Ectodermal cell (in vitro differentiated cells): ENCODE measurements at regions not wholly inside any gene's neighbourhood (a gene's known extent, or its start where the extent isn't known, plus 50 kb on each side); places are given as distances from the start of the nearest gene placed in this dataset.

Experiments
- H3K27ac ChIP-seq: 2 replicates; pipeline ENCODE4 v1.7.0; 2013; ENCODE audit warnings: mild to moderate bottlenecking, low read depth, low read length; ENCODE audit not compliant: insufficient read depth, poor library complexity, severe bottlenecking
- H3K27me3 ChIP-seq: 2 replicates; pipeline ENCODE4 v1.7.0; 2013; ENCODE audit warnings: mild to moderate bottlenecking, low read length; ENCODE audit not compliant: insufficient read depth, control insufficient read depth, poor library complexity, severe bottlenecking
- H3K36me3 ChIP-seq: one replicate; pipeline ENCODE4 v1.7.0; 2013; ENCODE audit warnings: low read length; ENCODE audit not compliant: control insufficient read depth, insufficient read depth
- H3K4me1 ChIP-seq: one replicate; pipeline ENCODE4 v1.7.0; 2013; ENCODE audit warnings: low read length; ENCODE audit not compliant: control insufficient read depth, insufficient read depth
- H3K4me3 ChIP-seq: 2 replicates; pipeline ENCODE4 v1.7.0; 2013; ENCODE audit warnings: low read depth, low read length, control low read depth; ENCODE audit not compliant: insufficient read depth
- H3K9me3 ChIP-seq: 2 replicates; pipeline ENCODE4 v1.7.0; 2013; ENCODE audit warnings: mild to moderate bottlenecking, low read length, moderate library complexity; ENCODE audit not compliant: control insufficient read depth
- WGBS, 2 experiments: methylation state at CpG; one replicate each; pipeline ENCODE4 v1.1.7; 2013; ENCODE audit warnings: missing lambda C conversion rate in 2 of 2; 5-methylcytosine and 5-hydroxymethylcytosine counted together

GRCh38 chr3:113051787-113052186 is 61.0 kb downstream of the GTPBP8 start:
- no peaks in the 10 kb centered on the region for H3K9me3 ChIP-seq
- no peaks in the 10 kb centered on the region for H3K27me3 ChIP-seq
- WGBS, 2 experiments, result 80 to 82% methylated on average over 3 of the region's 3 CpGs
- H3K4me1 ChIP-seq, result no peaks in the 10 kb centered on the region
- no peaks in the 10 kb centered on the region for H3K36me3 ChIP-seq
- H3K4me3 ChIP-seq, result no peak overlapping the region
- no peak overlapping the region for H3K27ac ChIP-seq

DNA sequence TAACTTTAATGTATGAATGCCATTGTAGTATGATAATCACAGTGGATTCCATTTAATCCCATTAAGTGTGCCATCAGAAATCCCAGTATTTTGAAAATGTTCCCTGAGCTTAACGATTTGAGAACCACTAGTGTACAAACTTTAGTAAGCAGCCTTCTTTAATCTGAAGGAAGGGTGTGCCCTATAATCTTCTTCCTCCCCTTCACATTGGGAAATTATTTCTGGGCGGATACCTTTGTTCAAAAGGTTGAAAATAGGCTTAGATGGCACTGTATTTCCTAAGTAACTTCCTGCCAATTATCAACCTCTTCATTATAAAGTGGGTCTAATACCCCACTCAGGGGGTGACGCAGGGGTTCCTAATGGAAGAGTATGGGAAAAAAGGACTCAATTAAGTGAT is 62.4 kb downstream of the GTPBP8 start:
- Histone ChIP-seq H3K9me3 (no peaks in the 10 kb centered on the region), H3K27me3 (no peaks in the 10 kb centered on the region), H3K36me3 (no peaks in the 10 kb centered on the region), H3K27ac (no peak overlapping the region), H3K4me3 (no peak overlapping the region), H3K4me1 (no peaks in the 10 kb centered on the region)
- 94 to 95% methylated on average over 2 of the region's 3 CpGs for WGBS, 2 experiments

DNA sequence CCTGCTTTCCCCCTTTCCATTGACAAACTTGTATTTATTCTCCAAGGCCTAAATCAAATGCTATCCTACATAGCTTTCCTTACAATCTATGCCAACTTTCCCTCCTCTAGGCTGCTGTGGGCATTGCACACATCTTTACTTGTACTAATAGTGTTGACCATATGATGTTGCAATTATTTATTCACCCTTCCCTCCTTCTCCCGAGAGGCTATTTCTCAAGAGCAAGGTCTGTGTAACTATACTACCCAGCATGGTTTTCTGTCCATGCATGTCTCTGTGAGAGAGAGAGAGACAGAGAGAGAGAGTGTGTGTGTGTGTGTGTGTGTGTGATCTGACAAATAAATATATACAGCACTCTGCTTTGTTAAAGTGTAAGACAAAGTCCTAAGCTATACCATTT is 63.8 kb downstream of the GTPBP8 start:
- Histone ChIP-seq H3K4me3 (no peak overlapping the region), H3K27ac (no peak overlapping the region), H3K27me3 (no peaks in the 10 kb centered on the region), H3K9me3 (no peaks in the 10 kb centered on the region), H3K36me3 (no peaks in the 10 kb centered on the region), H3K4me1 (no peaks in the 10 kb centered on the region)
- 0 to 20% methylated on average over 1 of the region's 1 CpG for WGBS, 2 experiments

DNA sequence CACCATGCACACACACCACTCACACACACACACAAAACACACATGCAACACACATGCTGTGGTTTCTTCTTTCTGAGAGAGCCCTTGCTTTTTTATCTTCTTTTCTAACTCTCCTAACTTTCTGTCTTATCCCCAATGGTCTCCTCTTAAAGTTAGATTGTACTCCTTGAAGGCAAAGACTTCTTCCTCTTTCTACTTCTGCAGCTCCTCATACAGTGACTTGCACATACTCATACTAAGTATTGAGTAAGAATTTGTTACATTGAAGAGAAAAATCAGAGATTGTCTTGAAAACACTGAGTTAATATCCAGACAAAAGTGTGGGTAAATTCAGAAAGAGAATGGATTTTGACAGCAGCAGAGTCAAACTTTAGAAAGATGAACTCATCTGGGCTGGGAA is 64.4 kb downstream of the GTPBP8 start:
- H3K4me1 ChIP-seq, result no peaks in the 10 kb centered on the region
- H3K9me3 ChIP-seq, result no peaks in the 10 kb centered on the region
- H3K4me3 ChIP-seq, result no peak overlapping the region
- H3K36me3 ChIP-seq, result no peaks in the 10 kb centered on the region
- no peaks in the 10 kb centered on the region for H3K27me3 ChIP-seq
- H3K27ac ChIP-seq, result no peak overlapping the region

DNA sequence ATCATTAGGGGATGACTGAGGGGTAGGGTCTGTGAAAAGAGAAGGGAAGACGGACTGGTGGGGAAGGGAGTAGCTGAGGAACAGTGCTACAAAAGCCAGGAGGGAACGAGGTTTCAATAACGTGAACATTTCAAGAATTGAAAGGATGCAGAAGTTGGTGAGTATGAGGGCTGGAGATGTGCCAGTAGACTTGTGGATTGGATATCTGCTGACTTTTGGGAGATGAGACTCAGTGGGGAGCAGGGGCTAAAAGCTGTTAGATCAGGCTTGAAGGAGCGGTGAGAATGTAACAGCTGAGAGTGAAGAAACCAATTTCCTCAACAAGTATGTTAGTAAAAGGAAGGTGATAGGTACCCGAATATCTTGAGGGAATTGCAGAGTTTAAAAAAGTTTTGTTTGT is 65.2 kb downstream of the GTPBP8 start:
- Histone ChIP-seq H3K4me3 (no peak overlapping the region), H3K36me3 (no peaks in the 10 kb centered on the region), H3K4me1 (no peaks in the 10 kb centered on the region), H3K9me3 (no peaks in the 10 kb centered on the region), H3K27ac (no peak overlapping the region), H3K27me3 (no peaks in the 10 kb centered on the region)
- WGBS, 2 experiments, result 93 to 96% methylated on average over 5 of the region's 5 CpGs

GRCh38 chr3:113057117-113057516 is 66.3 kb downstream of the GTPBP8 start:
- Histone ChIP-seq H3K36me3 (no peaks in the 10 kb centered on the region), H3K27ac (no peak overlapping the region), H3K4me3 (no peak overlapping the region), H3K27me3 (no peaks in the 10 kb centered on the region), H3K9me3 (no peaks in the 10 kb centered on the region), H3K4me1 (no peaks in the 10 kb centered on the region)
- 92 to 93% methylated on average over 3 of the region's 3 CpGs for WGBS, 2 experiments

GRCh38 chr3:113058188-113058587 is 67.4 kb downstream of the GTPBP8 start:
- no peaks in the 10 kb centered on the region for H3K36me3 ChIP-seq
- no peaks in the 10 kb centered on the region for H3K27me3 ChIP-seq
- 94 to 97% methylated on average over 3 of the region's 3 CpGs for WGBS, 2 experiments
- no peaks in the 10 kb centered on the region for H3K9me3 ChIP-seq
- no peaks in the 10 kb centered on the region for H3K4me1 ChIP-seq
- no peak overlapping the region for H3K27ac ChIP-seq
- H3K4me3 ChIP-seq, result no peak overlapping the region

DNA sequence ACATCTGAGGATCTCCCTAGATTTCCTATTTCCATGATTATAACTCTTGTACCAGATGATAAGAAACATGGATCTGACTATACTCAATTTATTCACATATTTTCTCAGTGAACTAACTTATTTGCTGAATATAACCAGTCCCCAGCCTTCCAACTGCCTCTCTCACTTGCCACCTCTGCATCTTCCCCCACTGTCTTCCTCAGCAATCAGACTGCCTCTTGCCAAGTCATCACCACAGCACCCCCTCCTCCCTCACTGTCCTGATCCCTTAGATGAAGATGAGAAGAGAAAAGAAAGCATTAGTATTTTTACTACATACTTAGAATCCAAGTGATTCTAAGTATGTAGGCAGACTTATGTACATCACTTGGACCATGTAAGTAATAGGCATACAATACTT is 71.9 kb downstream of the GTPBP8 start:
- H3K27me3 ChIP-seq, result no peaks in the 10 kb centered on the region
- H3K4me1 ChIP-seq, result no peaks in the 10 kb centered on the region
- no peak overlapping the region for H3K4me3 ChIP-seq
- H3K27ac ChIP-seq, result no peak overlapping the region
- peaks cover 3% of the 10 kb centered on the region for H3K36me3 ChIP-seq
- no peaks in the 10 kb centered on the region for H3K9me3 ChIP-seq

GRCh38 chr3:113063126-113063894 is 72.5 kb downstream of the GTPBP8 start:
- no peaks in the 10 kb centered on the region for H3K27me3 ChIP-seq
- no peaks in the 10 kb centered on the region for H3K4me1 ChIP-seq
- 85 to 90% methylated on average over 4 of the region's 4 CpGs for WGBS, 2 experiments
- H3K4me3 ChIP-seq, result no peak overlapping the region
- no peaks in the 10 kb centered on the region for H3K9me3 ChIP-seq
- H3K36me3 ChIP-seq, result peaks cover 3% of the 10 kb centered on the region
- H3K27ac ChIP-seq, result no peak overlapping the region

DNA sequence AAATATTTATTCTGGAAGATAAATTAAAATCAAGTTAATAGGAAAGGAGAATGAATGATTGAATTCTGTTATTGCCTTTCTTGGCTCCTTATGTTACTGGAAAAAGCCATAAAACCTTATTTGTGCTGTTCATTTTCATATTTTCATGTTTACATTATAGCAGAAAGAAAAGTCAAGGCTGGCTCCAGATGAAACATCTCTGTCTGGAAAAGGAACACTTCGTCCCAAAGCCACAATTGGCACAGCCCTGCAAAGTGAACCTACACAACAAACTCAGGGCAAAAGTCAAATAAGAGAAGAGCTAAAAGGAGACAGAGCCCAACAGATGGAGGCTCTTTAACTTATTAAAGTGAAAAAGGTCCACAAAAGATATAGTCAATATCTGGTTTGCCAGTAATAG is 73.4 kb downstream of the GTPBP8 start:
- peaks cover 3% of the 10 kb centered on the region for H3K36me3 ChIP-seq
- WGBS, 2 experiments, result 100% methylated on average over 1 of the region's 1 CpG
- H3K27me3 ChIP-seq, result no peaks in the 10 kb centered on the region
- H3K27ac ChIP-seq, result no peak overlapping the region
- no peak overlapping the region for H3K4me3 ChIP-seq
- no peaks in the 10 kb centered on the region for H3K4me1 ChIP-seq
- H3K9me3 ChIP-seq, result no peaks in the 10 kb centered on the region

GRCh38 chr3:113065336-113065735 is 74.6 kb downstream of the GTPBP8 start:
- no peaks in the 10 kb centered on the region for H3K9me3 ChIP-seq
- no peaks in the 10 kb centered on the region for H3K27me3 ChIP-seq
- WGBS, 2 experiments, result 98 to 99% methylated on average over 3 of the region's 3 CpGs
- H3K36me3 ChIP-seq, result peaks cover 3% of the 10 kb centered on the region
- no peak overlapping the region for H3K27ac ChIP-seq
- H3K4me3 ChIP-seq, result no peak overlapping the region
- no peaks in the 10 kb centered on the region for H3K4me1 ChIP-seq
